MM.1S (cell line): ENCODE measurements at regions not wholly inside any gene's neighbourhood (a gene's known extent, or its start where the extent isn't known, plus 50 kb on each side); places are given as distances from the start of the nearest gene placed in this dataset.

Source experiments
- EZH2 ChIP-seq: fragments of 300-600 bp; sonication (generic); optimal IDR thresholded peaks from 2 replicates; pipeline ENCODE3; 2017; ENCODE audit warnings: low read depth, mild to moderate bottlenecking, antibody characterized with exemption, low read length, mixed read lengths
- EZH2phosphoT487 ChIP-seq: fragments of 300-600 bp; sonication (generic); IDR thresholded peaks from 2 replicates; pipeline ENCODE4 v1.6.1; 2018; ENCODE audit warnings: antibody characterized with exemption, low read length
- TF ChIP-seq, protein P1 (sequence below): fragments of 300-600 bp; sonication (generic); IDR thresholded peaks from 2 replicates; pipeline ENCODE4 v1.5.1; 2016; ENCODE audit warnings: antibody characterized with exemption, low read length, mixed read lengths

DNA sequence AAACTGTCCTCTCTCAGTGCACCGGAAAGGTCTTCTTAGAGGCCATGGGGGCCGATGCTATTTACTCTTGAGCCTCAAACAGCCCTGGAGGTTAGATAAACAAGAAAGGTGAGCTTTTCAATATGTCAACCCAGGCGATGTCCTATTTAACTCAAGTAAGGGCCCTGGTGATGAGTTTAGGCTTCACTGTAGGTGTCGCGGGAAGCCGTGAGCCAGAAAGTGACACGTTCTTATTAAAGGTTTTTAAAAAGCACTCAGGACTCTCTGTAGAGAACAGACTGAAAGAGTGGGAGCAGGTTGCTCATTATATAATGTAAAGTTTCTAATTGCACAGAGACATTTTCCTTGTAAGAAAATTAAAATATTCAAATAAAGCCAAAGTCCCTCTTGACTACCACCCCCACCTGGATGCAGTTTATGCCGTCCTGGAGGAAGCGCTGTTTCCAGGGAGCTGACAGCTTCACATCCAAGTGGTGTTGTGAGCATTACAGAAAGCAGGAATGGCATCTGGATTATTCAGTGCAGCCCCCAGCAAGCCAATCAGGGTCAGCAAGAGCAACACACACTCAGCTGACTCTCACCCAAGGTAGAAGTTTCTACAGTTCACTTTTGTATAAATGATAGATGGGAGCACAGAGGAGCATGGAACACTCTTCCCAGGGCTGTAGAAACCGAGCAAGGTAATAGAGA is 280.3 kb downstream of the DRD1 start:
- TF ChIP-seq, protein P1, sequence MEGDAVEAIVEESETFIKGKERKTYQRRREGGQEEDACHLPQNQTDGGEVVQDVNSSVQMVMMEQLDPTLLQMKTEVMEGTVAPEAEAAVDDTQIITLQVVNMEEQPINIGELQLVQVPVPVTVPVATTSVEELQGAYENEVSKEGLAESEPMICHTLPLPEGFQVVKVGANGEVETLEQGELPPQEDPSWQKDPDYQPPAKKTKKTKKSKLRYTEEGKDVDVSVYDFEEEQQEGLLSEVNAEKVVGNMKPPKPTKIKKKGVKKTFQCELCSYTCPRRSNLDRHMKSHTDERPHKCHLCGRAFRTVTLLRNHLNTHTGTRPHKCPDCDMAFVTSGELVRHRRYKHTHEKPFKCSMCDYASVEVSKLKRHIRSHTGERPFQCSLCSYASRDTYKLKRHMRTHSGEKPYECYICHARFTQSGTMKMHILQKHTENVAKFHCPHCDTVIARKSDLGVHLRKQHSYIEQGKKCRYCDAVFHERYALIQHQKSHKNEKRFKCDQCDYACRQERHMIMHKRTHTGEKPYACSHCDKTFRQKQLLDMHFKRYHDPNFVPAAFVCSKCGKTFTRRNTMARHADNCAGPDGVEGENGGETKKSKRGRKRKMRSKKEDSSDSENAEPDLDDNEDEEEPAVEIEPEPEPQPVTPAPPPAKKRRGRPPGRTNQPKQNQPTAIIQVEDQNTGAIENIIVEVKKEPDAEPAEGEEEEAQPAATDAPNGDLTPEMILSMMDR: no peak
- TF ChIP-seq EZH2: no peak
- no peak for TF ChIP-seq EZH2phosphoT487
